CD14-positive monocyte (primary cell): ENCODE measurements at regions not wholly inside any gene's neighbourhood (a gene's known extent, or its start where the extent isn't known, plus 50 kb on each side); places are given as distances from the start of the nearest gene placed in this dataset.

Source experiments
- DNase-seq, 3 donors: peaks; one replicate each; pipeline ENCODE4 v3.0.0-alpha.2; 2011 to 2022
- H2AFZ ChIP-seq: 2 replicates; pipeline ENCODE4 v1.6.0; 2012; ENCODE audit warnings: mild to moderate bottlenecking, low read depth, low read length, inconsistent platforms; ENCODE audit not compliant: insufficient read depth, poor library complexity, severe bottlenecking
- H3K27ac ChIP-seq, 2 donors: 1 replicate in 1 of 2; 2 replicates in 1 of 2; pipeline ENCODE4 v1.5.1; 2012 to 2013; ENCODE audit warnings: low read length in 2 of 2, control low read depth in 1 of 2, inconsistent platforms in 1 of 2, low read depth in 1 of 2, mild to moderate bottlenecking in 1 of 2
- H3K27me3 ChIP-seq, 2 donors: one replicate each; pipeline versions ENCODE4 v1.6.0 to v1.6.1; 2011 to 2013; ENCODE audit warnings: low read length in 2 of 2; ENCODE audit not compliant: control insufficient read depth in 2 of 2, insufficient read depth in 2 of 2
- H3K36me3 ChIP-seq, 2 donors: replicated peaks in 1 of 2; 1 replicate in 1 of 2; 2 replicates in 1 of 2; pipeline versions ENCODE4 v1.5.1 to v1.6.1; 2012 to 2013; ENCODE audit warnings: low read length in 2 of 2, control low read depth in 1 of 2, inconsistent platforms in 1 of 2, mild to moderate bottlenecking in 1 of 2; ENCODE audit not compliant: insufficient read depth in 2 of 2, control insufficient read depth in 1 of 2
- H3K4me1 ChIP-seq, 2 donors: 1 replicate in 1 of 2; 2 replicates in 1 of 2; pipeline versions ENCODE4 v1.5.1 to v1.6.1; 2012 to 2013; ENCODE audit warnings: low read length in 2 of 2, control low read depth in 1 of 2, inconsistent platforms in 1 of 2, mild to moderate bottlenecking in 1 of 2, moderate library complexity in 1 of 2; ENCODE audit not compliant: insufficient read depth in 2 of 2, control insufficient read depth in 1 of 2
- H3K4me2 ChIP-seq: replicated peaks from 2 replicates; pipeline ENCODE3; 2012; ENCODE audit warnings: low read length, moderate library complexity, mild to moderate bottlenecking; ENCODE audit not compliant: poor library complexity, severe bottlenecking; ENCODE audit errors: extremely low read depth
- H3K4me3 ChIP-seq, 3 experiments: fragments of 200-600 bp in 1 of 3; sonication (generic) in 1 of 3; replicated peaks in 1 of 3; 1 replicate in 2 of 3; 2 replicates in 1 of 3; pipeline ENCODE4 v1.5.1; 2011 to 2013; ENCODE audit warnings: low read length in 3 of 3, mild to moderate bottlenecking in 3 of 3, control low read depth in 2 of 3, low read depth in 2 of 3, inconsistent platforms in 1 of 3, moderate library complexity in 1 of 3
- H3K79me2 ChIP-seq: 2 replicates; pipeline ENCODE4 v1.6.0; 2012; ENCODE audit warnings: mild to moderate bottlenecking, control low read depth, inconsistent platforms, low read length, moderate library complexity; ENCODE audit not compliant: insufficient read depth
- H3K9ac ChIP-seq: 2 replicates; pipeline ENCODE4 v1.6.0; 2017; ENCODE audit warnings: low read length, mild to moderate bottlenecking; ENCODE audit not compliant: insufficient read depth, poor library complexity, severe bottlenecking
- H3K9me3 ChIP-seq, 2 donors: replicated peaks in 1 of 2; 1 replicate in 1 of 2; 2 replicates in 1 of 2; pipeline versions ENCODE4 v1.5.1 to v1.6.1; 2012 to 2013; ENCODE audit warnings: low read length in 2 of 2, control low read depth in 1 of 2; ENCODE audit not compliant: control insufficient read depth in 1 of 2, insufficient read depth in 1 of 2
- H4K20me1 ChIP-seq: 2 replicates; pipeline ENCODE4 v1.6.0; 2012; ENCODE audit warnings: mild to moderate bottlenecking, low read length, control low read depth, moderate library complexity; ENCODE audit not compliant: insufficient read depth
- H3K27ac Mint-ChIP-seq, 7 donors: one replicate each; pipeline ENCODE4 v1.8.0; 2020; ENCODE audit warnings: mild to moderate bottlenecking in 7 of 7, mixed read lengths in 7 of 7, moderate library complexity in 6 of 7, inconsistent platforms in 2 of 7
- H3K27me3 Mint-ChIP-seq, 3 donors: one replicate each; pipeline ENCODE4 v1.8.0; 2021 to 2022; ENCODE audit warnings: low read depth in 3 of 3, mild to moderate bottlenecking in 3 of 3, mixed read lengths in 3 of 3, moderate library complexity in 3 of 3, inconsistent platforms in 1 of 3
- H3K36me3 Mint-ChIP-seq, 2 donors: one replicate each; pipeline ENCODE4 v1.8.0; 2020; ENCODE audit warnings: mixed read lengths in 2 of 2, inconsistent platforms in 1 of 2, mild to moderate bottlenecking in 1 of 2
- H3K4me1 Mint-ChIP-seq: one replicate; pipeline ENCODE4 v1.8.0; 2020; ENCODE audit warnings: mild to moderate bottlenecking, mixed read lengths
- H3K4me3 Mint-ChIP-seq, 2 donors: one replicate each; pipeline ENCODE4 v1.8.0; 2020; ENCODE audit warnings: mild to moderate bottlenecking in 2 of 2, mixed read lengths in 2 of 2, moderate library complexity in 1 of 2
- H3K9me3 Mint-ChIP-seq, 7 donors: one replicate each; pipeline ENCODE4 v1.8.0; 2020 to 2022; ENCODE audit warnings: mixed read lengths in 7 of 7, mild to moderate bottlenecking in 6 of 7, moderate library complexity in 6 of 7, inconsistent platforms in 2 of 7
- CTCF ChIP-seq: fragments of 200-600 bp; IDR thresholded peaks from one replicate; pipeline ENCODE4 v1.8.0; 2022; ENCODE audit warnings: antibody characterized with exemption, mild to moderate bottlenecking
- whole genome bisulfite sequencing: methylation state at CpG from one replicate; pipeline ENCODE4 v1.1.5; 2013; ENCODE audit warnings: missing lambda C conversion rate; ENCODE audit not compliant: insufficient coverage; 5-methylcytosine and 5-hydroxymethylcytosine counted together
- intact Hi-C, 2 donors: fragments of 100-400 bp; cut with micrococcal nuclease; formaldehyde crosslinking; loops; one replicate each; pipeline versions ENCODE4 v1.15.0 to v1.15.1; 2023

- H3K9me3 Mint-ChIP-seq: peaks cover 0 to 4% (median 0%) of the 10 kb centered on the region in 7 donors
These were observed 210.1 kb upstream of the TNRC6C start for GRCh38 chr17:77748436-77748835.

GRCh38 chr17:77749321-77749751 is 209.2 kb upstream of the TNRC6C start:
- no peaks in the 10 kb centered on the region for H3K4me1 ChIP-seq
- no peak overlapping the region for H3K4me2 ChIP-seq
- DNase-seq: no peak
- Mint-ChIP-seq H3K4me3 (no peak overlapping the region), H3K27ac (no peak overlapping the region), H3K9me3 (peaks cover 0 to 4% (median 0%) of the 10 kb centered on the region in 7 donors), H3K27me3 (peaks cover 1 to 2% (median 2%) of the 10 kb centered on the region in 3 donors), H3K36me3 (no peaks in the 10 kb centered on the region), H3K4me1 (no peaks in the 10 kb centered on the region)
- H3K4me3 ChIP-seq: no peak overlapping the region
- no peak for TF ChIP-seq CTCF
- H3K27me3 ChIP-seq: no peaks in the 10 kb centered on the region
- no peaks in the 10 kb centered on the region for H3K36me3 ChIP-seq
- no peak overlapping the region for H2AFZ ChIP-seq
- H3K9ac ChIP-seq: no peak overlapping the region
- intact Hi-C loops: loop anchor here in 1 of 2 donors (10.0 kb wide), 1 partner anchor 205 kb away; no protein-coding TSS in a partner anchor
- H3K27ac ChIP-seq: no peak overlapping the region
- no peaks in the 10 kb centered on the region for H3K79me2 ChIP-seq
- no peaks in the 10 kb centered on the region for H4K20me1 ChIP-seq
- H3K9me3 ChIP-seq: no peaks in the 10 kb centered on the region
- 97% methylated on average over 5 of the region's 6 CpGs for WGBS

More at GRCh38 chr17:77748436-77748835, 210.1 kb upstream of the TNRC6C start:
- H3K4me1 Mint-ChIP-seq: no peaks in the 10 kb centered on the region
- H3K4me3 Mint-ChIP-seq: no peak overlapping the region
- Histone ChIP-seq H3K9ac (no peak overlapping the region), H3K4me2 (no peak overlapping the region), H3K79me2 (no peaks in the 10 kb centered on the region), H3K36me3 (no peaks in the 10 kb centered on the region), H3K4me3 (no peak overlapping the region), H3K27ac (no peak overlapping the region), H3K9me3 (no peaks in the 10 kb centered on the region), H4K20me1 (no peaks in the 10 kb centered on the region), H3K4me1 (no peaks in the 10 kb centered on the region), H2AFZ (no peak overlapping the region), H3K27me3 (no peaks in the 10 kb centered on the region)
- intact Hi-C loops: loop anchor here in 1 of 2 donors (10.0 kb wide), 1 partner anchor 204 kb away; no protein-coding TSS in a partner anchor
- WGBS: 100% methylated on average over 2 of the region's 7 CpGs
- no peaks in the 10 kb centered on the region for H3K36me3 Mint-ChIP-seq
- no peak overlapping the region for H3K27ac Mint-ChIP-seq
- no peak for TF ChIP-seq CTCF
- DNase-seq: no peak
- H3K27me3 Mint-ChIP-seq: peaks cover 0 to 3% (median 1%) of the 10 kb centered on the region in 3 donors
